HepG2 (cell line): ENCODE measurements at regions not wholly inside any gene's neighbourhood (a gene's known extent, or its start where the extent isn't known, plus 50 kb on each side); places are given as distances from the start of the nearest gene placed in this dataset.

Experiments used
- BRF2 ChIP-seq: sonication (generic); formaldehyde crosslinking; IDR thresholded peaks from 2 replicates; pipeline ENCODE4 v1.8.1; 2022; ENCODE audit warnings: mild to moderate bottlenecking, missing genetic modification reagents
- CTCF ChIP-seq: sonication (generic); formaldehyde crosslinking; IDR thresholded peaks from 2 replicates; pipeline ENCODE4 v1.5.0; 2020; ENCODE audit warnings: mild to moderate bottlenecking, missing genetic modification reagents, moderate library complexity
- EZH2 ChIP-seq: conservative IDR thresholded peaks from 2 replicates; pipeline ENCODE4 v1.6.1; 2012; ENCODE audit warnings: mild to moderate bottlenecking, low read depth, low read length, moderate library complexity
- FOXO1 ChIP-seq: sonication (generic); formaldehyde crosslinking; IDR thresholded peaks from 2 replicates; pipeline ENCODE4 v1.4.0; 2020; ENCODE audit warnings: missing genetic modification reagents
- KDM5A ChIP-seq: fragments of 200-600 bp; sonication (generic); IDR thresholded peaks from 2 replicates; pipeline ENCODE4 v1.7.0; 2018; ENCODE audit warnings: antibody characterized with exemption, mild to moderate bottlenecking, low read length, borderline replicate concordance
- MED8 ChIP-seq: sonication (generic); formaldehyde crosslinking; IDR thresholded peaks from 2 replicates; pipeline ENCODE4 v1.8.1; 2023; ENCODE audit warnings: mild to moderate bottlenecking, missing genetic modification reagents; ENCODE audit not compliant: insufficient replicate concordance
- NONO ChIP-seq, 2 experiments: fragments of 450-650 bp in 1 of 2; sonication (generic) in 1 of 2; formaldehyde crosslinking in 1 of 2; IDR thresholded peaks in 1 of 2; conservative IDR thresholded peaks in 1 of 2; 2 replicates each; pipeline versions ENCODE4 v1.6.1 to v1.8.0; 2017 to 2022; ENCODE audit warnings: mild to moderate bottlenecking in 1 of 2, missing genetic modification reagents in 1 of 2, moderate library complexity in 1 of 2
- POLR2A ChIP-seq, 2 experiments: IDR thresholded peaks; 2 replicates each; pipeline ENCODE4 v1.6.1; 2011; ENCODE audit warnings: low read depth in 2 of 2, low read length in 2 of 2, mild to moderate bottlenecking in 1 of 2, moderate library complexity in 1 of 2; ENCODE audit not compliant: insufficient read depth in 1 of 2
- POLR2AphosphoS5 ChIP-seq: IDR thresholded peaks from 2 replicates; pipeline ENCODE4 v1.6.1; 2012; ENCODE audit warnings: low read depth, low read length
- RELA ChIP-seq: sonication (generic); formaldehyde crosslinking; IDR thresholded peaks from 2 replicates; pipeline ENCODE4 v1.4.0; 2020; ENCODE audit warnings: missing genetic modification reagents
- REST ChIP-seq, 2 experiments: IDR thresholded peaks; 2 replicates each; pipeline ENCODE4 v1.6.1; 2011 to 2012; ENCODE audit warnings: low read length in 2 of 2, borderline replicate concordance in 1 of 2, low read depth in 1 of 2, mild to moderate bottlenecking in 1 of 2, moderate library complexity in 1 of 2
- SP4 ChIP-seq: sonication (generic); formaldehyde crosslinking; IDR thresholded peaks from 2 replicates; pipeline ENCODE4 v1.8.1; 2023; ENCODE audit warnings: mild to moderate bottlenecking, missing genetic modification reagents
- ZBTB40 ChIP-seq, 2 experiments: fragments of 450-650 bp in 1 of 2; sonication (generic) in 1 of 2; formaldehyde crosslinking in 1 of 2; IDR thresholded peaks; 2 replicates each; pipeline versions ENCODE4 v1.6.1 to v1.8.0; 2016 to 2022; ENCODE audit warnings: antibody characterized with exemption in 1 of 2, mild to moderate bottlenecking in 1 of 2, missing genetic modification reagents in 1 of 2
- ZBTB8A ChIP-seq: sonication (generic); formaldehyde crosslinking; IDR thresholded peaks from 2 replicates; pipeline ENCODE4 v1.4.0; 2020; ENCODE audit warnings: mild to moderate bottlenecking, low read depth, missing genetic modification reagents, borderline replicate concordance

GRCh38 chr1:188769936-188770335 is 1707.7 kb downstream of the BRINP3 start:
- TF ChIP-seq ZBTB8A (CRISPR knock-in tag) (no peak), MED8 (no peak), ZBTB40 (IDR thresholded peaks at IDR 0.05) (no peak), ZBTB40 (CRISPR knock-in tag; IDR thresholded peaks at IDR 0.05) (no peak), CTCF (no peak), FOXO1 (CRISPR knock-in tag) (no peak), POLR2A (IDR thresholded peaks at IDR 0.05; ENCODE audit: insufficient read depth in 1 of 2, low read depth in 2 of 2, low read length in 2 of 2) (no peak), KDM5A (no peak), RELA (CRISPR knock-in tag) (no peak), POLR2AphosphoS5 (no peak), BRF2 (no peak), REST (IDR thresholded peaks at IDR 0.05; ENCODE audit: borderline replicate concordance in 1 of 2, low read depth in 1 of 2, low read length in 2 of 2) (no peak), NONO (IDR thresholded peaks at IDR 0.05) (no peak), NONO (CRISPR knock-in tag; conservative IDR thresholded peaks at IDR 0.05) (no peak), EZH2 (no peak), SP4 (no peak)
